ENCODE measurements at regions not wholly inside any gene's neighbourhood (a gene's known extent, or its start where the extent isn't known, plus 50 kb on each side); places are given as distances from the start of the nearest gene placed in this dataset.

- TF ChIP-seq ATAD3A (CRISPR knock-in tag; IDR thresholded peaks at IDR 0.05) (no peak), ZNF225 (CRISPR knock-in tag; IDR thresholded peaks at IDR 0.05) (no peak), KLF16 (CRISPR knock-in tag; IDR thresholded peaks at IDR 0.05) (no peak), ZNF550 (CRISPR knock-in tag; IDR thresholded peaks at IDR 0.05; ENCODE audit: borderline replicate concordance) (0 out of 2 replicates have a peak, but pooled peaks have one; percentile 61), FOXP4 (CRISPR knock-in tag; IDR thresholded peaks at IDR 0.05) (no peak), RFX5 (IDR thresholded peaks at IDR 0.05; ENCODE audit: low read depth, low read length) (no peak), MAFG (CRISPR knock-in tag; IDR thresholded peaks at IDR 0.05) (no peak), ZBTB33 (CRISPR knock-in tag; IDR thresholded peaks at IDR 0.05) (0 out of 2 replicates have a peak, but pooled peaks have one; percentile 31), NCOA5 (CRISPR knock-in tag; IDR thresholded peaks at IDR 0.05) (no peak), SRY (CRISPR knock-in tag; IDR thresholded peaks at IDR 0.05) (no peak), ZNF614 (CRISPR knock-in tag; IDR thresholded peaks at IDR 0.05; ENCODE audit: borderline replicate concordance) (no peak), ZNF781 (CRISPR knock-in tag; IDR thresholded peaks at IDR 0.05; ENCODE audit: borderline replicate concordance, not compliant biosample characterization) (no peak)
- Histone ChIP-seq H3K27ac (ENCODE audit: extremely low read length, insufficient read depth, low read length) (no peak overlapping the region), H3K79me2 (ENCODE audit: insufficient read depth, low read length) (no peaks in the 10 kb centered on the region), H4K20me1 (ENCODE audit: insufficient read depth, low read length) (no peaks in the 10 kb centered on the region), H3K9ac (ENCODE audit: insufficient read depth, low read depth, low read length) (no peak overlapping the region), H3K9me3 (ENCODE audit: low read length) (no peaks in the 10 kb centered on the region), H3K27me3 (ENCODE audit: control insufficient read depth in 1 of 2, insufficient read depth in 2 of 2, low read length in 2 of 2) (peaks cover 0 to 3% of the 10 kb centered on the region in 2 experiments; a peak in 2 of 5 replicates), H3K4me1 (ENCODE audit: insufficient read depth, low read length) (peaks cover 24% of the 10 kb centered on the region), H3K4me2 (ENCODE audit: low read depth, low read length) (no peak overlapping the region), H3K4me3 (replicated peaks in 1 of 3; ENCODE audit: insufficient read depth in 1 of 3, low read depth in 2 of 3, low read length in 3 of 3) (no peak overlapping the region), H2AFZ (ENCODE audit: low read length) (no peak overlapping the region), H3K36me3 (replicated peaks in 1 of 2; ENCODE audit: control insufficient read depth in 1 of 2, insufficient read depth in 2 of 2, low read length in 2 of 2) (no peaks in the 10 kb centered on the region)
- intact Hi-C loops (cut with micrococcal nuclease; ENCODE audit: unreplicated experiment), result no loop called here
- WGBS (ENCODE audit: low lambda C conversion rate), result 84% methylated on average over 9 of the region's 9 CpGs
- ChIA-PET CTCF (ENCODE audit: low intra/inter-chr PET ratio, low total read pairs) (no interaction called here), POLR2A (interaction anchor here (1.4 kb wide), 1 partner anchor 20 kb away, joined by 3 read pairs; no protein-coding TSS in a partner anchor)
- DNase-seq (ENCODE audit: low spot score), result no peak
- in situ Hi-C loops (cut with HindIII; ENCODE audit: extremely low pct_ligation_motif_present, low pct_unique_long_range_greater_than_20kb), result no loop called here
- no peak for ATAC-seq
- BruUV-seq (replicated peaks), result no TSS peak
- no peak for FAIRE-seq
Measured at GRCh38 chr6:167717455-167717854, 109.3 kb upstream of the AFDN start.
